ENCODE measurements at regions not wholly inside any gene's neighbourhood (a gene's known extent, or its start where the extent isn't known, plus 50 kb on each side); places are given as distances from the start of the nearest gene placed in this dataset.
"Not testable (repeated sequence)": the region's sequence is repeated elsewhere in the genome, so short reads cannot be mapped to it uniquely, and the experiment has no call there.

- POLR2A ChIA-PET = no interaction called here
- FAIRE-seq = no peak
Measured at GRCh38 chr17:53217311-53217710, 605.4 kb upstream of the KIF2B start.

GRCh38 chr17:53208935-53209334, 613.8 kb upstream of the KIF2B start:
- intact Hi-C loops (cut with micrococcal nuclease); H3K9me3 ChIP-seq (replicated peaks; ENCODE audit: control insufficient read depth, insufficient read depth, low read length); DNase-seq (ENCODE audit: low read depth, low spot score); CTCF ChIA-PET; FAIRE-seq; H3K9ac ChIP-seq (replicated peaks; ENCODE audit: extremely low read depth, insufficient read depth, low read length); H3K4me1 ChIP-seq (ENCODE audit: control insufficient read depth, extremely low read depth, insufficient read depth, low read length); H3K27me3 ChIP-seq (ENCODE audit: control insufficient read depth in 2 of 2, insufficient read depth in 2 of 2, low read length in 2 of 2); H2AFZ ChIP-seq (ENCODE audit: low read depth, low read length); H3K9me1 ChIP-seq (replicated peaks; ENCODE audit: control insufficient read depth, extremely low read depth, insufficient read depth, low read length); H3K4me3 ChIP-seq (replicated peaks in 1 of 3; ENCODE audit: insufficient read depth in 1 of 3, low read depth in 1 of 3, low read length in 3 of 3); H4K20me1 ChIP-seq (replicated peaks; ENCODE audit: control insufficient read depth, extremely low read depth, insufficient read depth, low read length); dilution Hi-C loops (cut with MboI; ENCODE audit: extremely low pct_ligation_motif_present, low sequenced_read_pairs); H3K27ac ChIP-seq (ENCODE audit: insufficient read depth, low read depth, low read length); BruUV-seq (replicated peaks); H3K4me2 ChIP-seq (ENCODE audit: insufficient read depth, low read length); H3K36me3 ChIP-seq (ENCODE audit: control insufficient read depth in 2 of 2, extremely low read depth in 1 of 2, insufficient read depth in 2 of 2, low read length in 2 of 2); H3K79me2 ChIP-seq (ENCODE audit: control insufficient read depth, insufficient read depth, low read length); POLR2A ChIA-PET: not testable (repeated sequence)

More at GRCh38 chr17:53217311-53217710, 605.4 kb upstream of the KIF2B start:
- Histone ChIP-seq H3K4me2 (ENCODE audit: insufficient read depth, low read length) (no peak overlapping the region), H3K4me3 (replicated peaks in 1 of 3; ENCODE audit: insufficient read depth in 1 of 3, low read depth in 1 of 3, low read length in 3 of 3) (no peak overlapping the region), H3K9me3 (replicated peaks; ENCODE audit: control insufficient read depth, insufficient read depth, low read length) (peaks cover 2% of the 10 kb centered on the region), H3K27me3 (ENCODE audit: control insufficient read depth in 2 of 2, insufficient read depth in 2 of 2, low read length in 2 of 2) (no peaks in the 10 kb centered on the region), H4K20me1 (replicated peaks; ENCODE audit: control insufficient read depth, extremely low read depth, insufficient read depth, low read length) (no peaks in the 10 kb centered on the region), H3K79me2 (ENCODE audit: control insufficient read depth, insufficient read depth, low read length) (no peaks in the 10 kb centered on the region), H3K36me3 (ENCODE audit: control insufficient read depth in 2 of 2, extremely low read depth in 1 of 2, insufficient read depth in 2 of 2, low read length in 2 of 2) (no peaks in the 10 kb centered on the region), H3K9me1 (replicated peaks; ENCODE audit: control insufficient read depth, extremely low read depth, insufficient read depth, low read length) (no peaks in the 10 kb centered on the region), H2AFZ (ENCODE audit: low read depth, low read length) (no peak overlapping the region), H3K4me1 (ENCODE audit: control insufficient read depth, extremely low read depth, insufficient read depth, low read length) (no peaks in the 10 kb centered on the region), H3K9ac (replicated peaks; ENCODE audit: extremely low read depth, insufficient read depth, low read length) (no peak overlapping the region), H3K27ac (ENCODE audit: insufficient read depth, low read depth, low read length) (no peak overlapping the region)
- dilution Hi-C loops (cut with MboI; ENCODE audit: extremely low pct_ligation_motif_present, low sequenced_read_pairs) (no loop called here), intact Hi-C loops (cut with micrococcal nuclease) (no loop called here)
- CTCF ChIA-PET = no interaction called here
- no peak for TF ChIP-seq JUN (IDR thresholded peaks at IDR 0.05; ENCODE audit: borderline replicate concordance, insufficient read depth, insufficient read length, low read depth)
- TF ChIP-seq GATA2 (IDR thresholded peaks at IDR 0.05; ENCODE audit: insufficient read depth, insufficient read length, low read depth, low read length) = no peak
- no peak for TF ChIP-seq FOS (IDR thresholded peaks at IDR 0.05; ENCODE audit: borderline replicate concordance, insufficient read depth, low read length)
- TF ChIP-seq MYC (IDR thresholded peaks at IDR 0.05; ENCODE audit: low read depth, low read length) = no peak
- no peak for TF ChIP-seq EZH2 (IDR thresholded peaks at IDR 0.05; ENCODE audit: borderline replicate concordance, low read depth, low read length, severe bottlenecking)
- TF ChIP-seq CTCF (IDR thresholded peaks at IDR 0.05; ENCODE audit: extremely low read depth in 1 of 2, insufficient read depth in 1 of 2, low read depth in 1 of 2, low read length in 2 of 2) = no peak
- TF ChIP-seq MAX (IDR thresholded peaks at IDR 0.05; ENCODE audit: insufficient read depth, insufficient read length) = no peak
- TF ChIP-seq POLR2AphosphoS5 (IDR thresholded peaks at IDR 0.05; ENCODE audit: insufficient read depth, low read depth, low read length) = no peak
- no peak for TF ChIP-seq POLR2A (IDR thresholded peaks at IDR 0.05; ENCODE audit: low read depth, low read length)
- DNase-seq (ENCODE audit: low read depth, low spot score) = no peak
- BruUV-seq (replicated peaks) = no TSS peak
